ENCODE measurements at regions not wholly inside any gene's neighbourhood (a gene's known extent, or its start where the extent isn't known, plus 50 kb on each side); places are given as distances from the start of the nearest gene placed in this dataset.
A peak's percentile ranks its signal among the peaks of the same experiment; 100 is the strongest.

GRCh38 chr1:172909606-172910326 is 141.0 kb downstream of the TNFSF18 start:
- Histone ChIP-seq H3K36me3 (replicated peaks in 1 of 2; ENCODE audit: insufficient read depth in 1 of 2, low read depth in 2 of 2) (no peaks in the 10 kb centered on the region), H3K4me3 (no peak overlapping the region), H3K27me3 (no peaks in the 10 kb centered on the region), H3K4me1 (peaks cover 3% of the 10 kb centered on the region), H3K27ac (no peak overlapping the region), H3K9me3 (peaks cover 0 to 11% (median 3%) of the 10 kb centered on the region in 3 donors)
- ATAC-seq: no peak
- intact Hi-C loops (cut with DNase I): no loop called here
- no peak for DNase-seq
- WGBS, 2 donors: 64 to 71% methylated on average over 11 of the region's 11 CpGs
- TF ChIP-seq CTCF (IDR thresholded peaks at IDR 0.05) (no peak), POLR2A (IDR thresholded peaks at IDR 0.05) (no peak)

GRCh38 chr1:172912765-172913260 is 137.9 kb downstream of the TNFSF18 start:
- intact Hi-C loops (cut with DNase I): no loop called here
- WGBS, 2 donors: 68 to 78% methylated on average over 4 to 5 of the region's 5 CpGs
- Histone ChIP-seq H3K36me3 (replicated peaks in 1 of 2; ENCODE audit: insufficient read depth in 1 of 2, low read depth in 2 of 2) (no peaks in the 10 kb centered on the region), H3K9me3 (peaks cover 0 to 11% (median 3%) of the 10 kb centered on the region in 3 donors), H3K27ac (no peak overlapping the region), H3K4me3 (no peak overlapping the region), H3K27me3 (no peaks in the 10 kb centered on the region), H3K4me1 (peaks cover 10% of the 10 kb centered on the region)
- no peak for DNase-seq
- TF ChIP-seq POLR2A (IDR thresholded peaks at IDR 0.05): no peak
- no peak for TF ChIP-seq CTCF (IDR thresholded peaks at IDR 0.05)
- no peak for ATAC-seq

- TF ChIP-seq CTCF (IDR thresholded peaks at IDR 0.05): no peak
- TF ChIP-seq POLR2A (IDR thresholded peaks at IDR 0.05): no peak
- peaks cover 0 to 11% (median 3%) of the 10 kb centered on the region in 3 donors for H3K9me3 ChIP-seq
- DNase-seq (no peak), ATAC-seq (no peak)
- H3K27ac ChIP-seq: peak overlapping the region in 1 of 4 donors; percentile 45
- H3K4me3 ChIP-seq: no peak overlapping the region
- 24 to 28% methylated on average over 3 of the region's 3 CpGs for WGBS, 2 donors
- H3K27me3 ChIP-seq: no peaks in the 10 kb centered on the region
- no peaks in the 10 kb centered on the region for H3K36me3 ChIP-seq (replicated peaks in 1 of 2; ENCODE audit: insufficient read depth in 1 of 2, low read depth in 2 of 2)
- H3K4me1 ChIP-seq: peaks cover 10% of the 10 kb centered on the region
- intact Hi-C loops (cut with DNase I): no loop called here
Observed at GRCh38 chr1:172914501-172915144, 136.1 kb downstream of the TNFSF18 start.

GRCh38 chr1:172915271-172915670 is 135.5 kb downstream of the TNFSF18 start:
- no peak overlapping the region for H3K4me3 ChIP-seq
- no peak for ATAC-seq
- H3K4me1 ChIP-seq: peaks cover 10% of the 10 kb centered on the region
- no peak for TF ChIP-seq CTCF (IDR thresholded peaks at IDR 0.05)
- TF ChIP-seq POLR2A (IDR thresholded peaks at IDR 0.05): no peak
- intact Hi-C loops (cut with DNase I): no loop called here
- peaks cover 0 to 11% (median 3%) of the 10 kb centered on the region in 3 donors for H3K9me3 ChIP-seq
- no peaks in the 10 kb centered on the region for H3K36me3 ChIP-seq (replicated peaks in 1 of 2; ENCODE audit: insufficient read depth in 1 of 2, low read depth in 2 of 2)
- H3K27ac ChIP-seq: peak overlapping the region in 1 of 4 donors; percentile 45
- H3K27me3 ChIP-seq: no peaks in the 10 kb centered on the region
- DNase-seq: no peak
